ENCODE measurements at regions not wholly inside any gene's neighbourhood (a gene's known extent, or its start where the extent isn't known, plus 50 kb on each side); places are given as distances from the start of the nearest gene placed in this dataset. TPM values are rescaled to one million over a fixed set of nuclear protein-coding genes. Genes with fewer than 3 reads are reported as not detected.
A peak's percentile ranks its signal among the peaks of the same experiment; 100 is the strongest.

GRCh38 chr13:99620806-99621205 is 119.5 kb downstream of the TM9SF2 start:
- H3K36me3 Mint-ChIP-seq (ENCODE audit: insufficient read depth, unreplicated experiment): no peaks in the 10 kb centered on the region
- peaks cover 2% of the 10 kb centered on the region for H3K4me1 Mint-ChIP-seq (ENCODE audit: insufficient read depth, unreplicated experiment)
- DNase-seq (ENCODE audit: unreplicated experiment): no peak
- CTCF ChIA-PET: interaction anchor here (0.6 to 1.3 kb wide), 4 partner anchors 10 to 296 kb away, joined by 3 to 7 read pairs (median 4); no protein-coding TSS in a partner anchor
- TF ChIP-seq CTCF (IDR thresholded peaks at IDR 0.05; ENCODE audit: unreplicated experiment): no peak
- intact Hi-C loops (cut with micrococcal nuclease): no loop called here
- POLR2A ChIA-PET: interaction anchor here (0.7 kb wide), 1 partner anchor 15 kb away, joined by 3 read pairs; no protein-coding TSS in a partner anchor
- no peaks in the 10 kb centered on the region for H3K9me3 Mint-ChIP-seq (ENCODE audit: unreplicated experiment)
- no TSS peak for BruUV-seq (replicated peaks)
- no peaks in the 10 kb centered on the region for H3K27me3 Mint-ChIP-seq (ENCODE audit: insufficient read depth, unreplicated experiment)
- no peak overlapping the region for H3K4me3 Mint-ChIP-seq (ENCODE audit: unreplicated experiment)
- H3K27ac Mint-ChIP-seq (ENCODE audit: low read depth, unreplicated experiment): no peak overlapping the region

GRCh38 chr13:99619207-99619606 is 117.9 kb downstream of the TM9SF2 start:
- H3K27me3 Mint-ChIP-seq (ENCODE audit: insufficient read depth, unreplicated experiment): no peaks in the 10 kb centered on the region
- intact Hi-C loops (cut with micrococcal nuclease): no loop called here
- no peak for DNase-seq (ENCODE audit: unreplicated experiment)
- ChIA-PET POLR2A (no interaction called here), CTCF (interaction anchor here (0.6 kb wide), 1 partner anchor 39 kb away, joined by 3 read pairs; no protein-coding TSS in a partner anchor)
- no TSS peak for BruUV-seq (replicated peaks)
- TF ChIP-seq CTCF (IDR thresholded peaks at IDR 0.05; ENCODE audit: unreplicated experiment): no peak
- H3K9me3 Mint-ChIP-seq (ENCODE audit: unreplicated experiment): no peaks in the 10 kb centered on the region
- no peak overlapping the region for H3K27ac Mint-ChIP-seq (ENCODE audit: low read depth, unreplicated experiment)
- H3K4me3 Mint-ChIP-seq (ENCODE audit: unreplicated experiment): no peak overlapping the region
- H3K36me3 Mint-ChIP-seq (ENCODE audit: insufficient read depth, unreplicated experiment): no peaks in the 10 kb centered on the region
- peaks cover 2% of the 10 kb centered on the region for H3K4me1 Mint-ChIP-seq (ENCODE audit: insufficient read depth, unreplicated experiment)

- DNase-seq (ENCODE audit: unreplicated experiment): peak; percentile 29
- Mint-ChIP-seq H3K27ac (ENCODE audit: low read depth, unreplicated experiment) (no peak overlapping the region), H3K4me1 (ENCODE audit: insufficient read depth, unreplicated experiment) (peaks cover 9% of the 10 kb centered on the region), H3K4me3 (ENCODE audit: unreplicated experiment) (no peak overlapping the region), H3K36me3 (ENCODE audit: insufficient read depth, unreplicated experiment) (no peaks in the 10 kb centered on the region), H3K27me3 (ENCODE audit: insufficient read depth, unreplicated experiment) (no peaks in the 10 kb centered on the region), H3K9me3 (ENCODE audit: unreplicated experiment) (no peaks in the 10 kb centered on the region)
- intact Hi-C loops (cut with micrococcal nuclease): no loop called here
- ChIA-PET CTCF (interaction anchor here (0.6 to 1.0 kb wide), 3 partner anchors 33 to 38 kb away, joined by 3 to 5 read pairs (median 4); no protein-coding TSS in a partner anchor), POLR2A (no interaction called here)
- no TSS peak for BruUV-seq (replicated peaks)
- TF ChIP-seq CTCF (IDR thresholded peaks at IDR 0.05; ENCODE audit: unreplicated experiment): peak; percentile 21
Measured at GRCh38 chr13:99617474-99618255, 116.4 kb downstream of the TM9SF2 start.

- H3K27me3 Mint-ChIP-seq (ENCODE audit: insufficient read depth, unreplicated experiment): no peaks in the 10 kb centered on the region
- H3K27ac Mint-ChIP-seq (ENCODE audit: low read depth, unreplicated experiment): peak overlapping the region; percentile 33
- H3K36me3 Mint-ChIP-seq (ENCODE audit: insufficient read depth, unreplicated experiment): no peaks in the 10 kb centered on the region
- peaks cover 9% of the 10 kb centered on the region for H3K4me1 Mint-ChIP-seq (ENCODE audit: insufficient read depth, unreplicated experiment)
- ChIA-PET CTCF (interaction anchor here (0.6 to 2.4 kb wide), 12 partner anchors 8 to 178 kb away, joined by 3 to 16 read pairs (median 4); partner anchors contain the start of gene CLYBL), POLR2A (interaction anchor here (0.9 to 1.5 kb wide), 3 partner anchors 8 to 86 kb away, joined by 3 to 8 read pairs (median 4); partner anchors contain the start of gene CLYBL)
- H3K4me3 Mint-ChIP-seq (ENCODE audit: unreplicated experiment): no peak overlapping the region
- no TSS peak for BruUV-seq (replicated peaks)
- intact Hi-C loops (cut with micrococcal nuclease): loop anchor here (1.0 kb wide), 1 partner anchor 172 kb away; no protein-coding TSS in a partner anchor
- DNase-seq (ENCODE audit: unreplicated experiment): peak; percentile 85
- no peak for TF ChIP-seq CTCF (IDR thresholded peaks at IDR 0.05; ENCODE audit: unreplicated experiment)
- no peaks in the 10 kb centered on the region for H3K9me3 Mint-ChIP-seq (ENCODE audit: unreplicated experiment)
Measured at GRCh38 chr13:99614465-99614885, 113.2 kb downstream of the TM9SF2 start.

Small RNAs in the stretch of these regions (microRNA-seq; reads per million reads assigned to microRNA genes)
- gene MIR4306: not detected

Data from MCF 10A (cell line).